Astrocyte of the cerebellum (primary cell): ENCODE measurements at regions not wholly inside any gene's neighbourhood (a gene's known extent, or its start where the extent isn't known, plus 50 kb on each side); places are given as distances from the start of the nearest gene placed in this dataset.

ENCODE experiments used
- DNase-seq: peaks from one replicate; pipeline ENCODE4 v3.0.0-alpha.2; 2011; ENCODE audit warnings: low read depth
- H3K4me3 ChIP-seq: 2 replicates; pipeline ENCODE4 v1.5.1; 2011; ENCODE audit warnings: mild to moderate bottlenecking, low read depth, low read length, moderate library complexity
- in situ Hi-C: cut with HindIII; loops from 2 replicates; pipeline ENCODE4 v1.10.0; 2017; ENCODE audit warnings: low sequenced_read_pairs
- TF ChIP-seq, protein P1 (sequence below): IDR thresholded peaks from 2 replicates; pipeline ENCODE4 v1.5.1; 2012; ENCODE audit warnings: low read length, low read depth, moderate library complexity, mild to moderate bottlenecking; ENCODE audit errors: missing control alignments

DNA sequence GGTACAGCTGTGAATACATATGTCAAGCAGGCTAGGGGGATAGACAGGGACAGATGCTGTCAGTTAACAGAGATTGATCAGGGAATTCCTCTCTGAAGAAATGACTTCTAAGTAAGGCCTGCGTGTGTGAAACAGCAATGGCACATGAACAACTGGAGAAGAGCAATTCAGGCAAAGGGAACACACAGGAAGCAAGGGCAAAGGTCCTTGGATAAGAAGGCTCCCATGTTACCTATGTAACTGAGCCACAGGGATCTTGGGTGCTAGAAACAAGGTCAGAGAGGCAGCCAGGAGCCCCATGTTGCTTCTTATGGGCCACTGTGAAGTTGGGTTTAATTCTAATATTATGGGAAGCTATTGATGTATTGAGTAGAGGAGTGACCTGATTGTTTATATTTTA, 373.7 kb upstream of the ACVR2A start:
- DNase-seq, result no peak
- TF ChIP-seq, protein P1, sequence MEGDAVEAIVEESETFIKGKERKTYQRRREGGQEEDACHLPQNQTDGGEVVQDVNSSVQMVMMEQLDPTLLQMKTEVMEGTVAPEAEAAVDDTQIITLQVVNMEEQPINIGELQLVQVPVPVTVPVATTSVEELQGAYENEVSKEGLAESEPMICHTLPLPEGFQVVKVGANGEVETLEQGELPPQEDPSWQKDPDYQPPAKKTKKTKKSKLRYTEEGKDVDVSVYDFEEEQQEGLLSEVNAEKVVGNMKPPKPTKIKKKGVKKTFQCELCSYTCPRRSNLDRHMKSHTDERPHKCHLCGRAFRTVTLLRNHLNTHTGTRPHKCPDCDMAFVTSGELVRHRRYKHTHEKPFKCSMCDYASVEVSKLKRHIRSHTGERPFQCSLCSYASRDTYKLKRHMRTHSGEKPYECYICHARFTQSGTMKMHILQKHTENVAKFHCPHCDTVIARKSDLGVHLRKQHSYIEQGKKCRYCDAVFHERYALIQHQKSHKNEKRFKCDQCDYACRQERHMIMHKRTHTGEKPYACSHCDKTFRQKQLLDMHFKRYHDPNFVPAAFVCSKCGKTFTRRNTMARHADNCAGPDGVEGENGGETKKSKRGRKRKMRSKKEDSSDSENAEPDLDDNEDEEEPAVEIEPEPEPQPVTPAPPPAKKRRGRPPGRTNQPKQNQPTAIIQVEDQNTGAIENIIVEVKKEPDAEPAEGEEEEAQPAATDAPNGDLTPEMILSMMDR, result no peak
- H3K4me3 ChIP-seq, result no peak overlapping the region
- in situ Hi-C loops, result no loop called here

DNA sequence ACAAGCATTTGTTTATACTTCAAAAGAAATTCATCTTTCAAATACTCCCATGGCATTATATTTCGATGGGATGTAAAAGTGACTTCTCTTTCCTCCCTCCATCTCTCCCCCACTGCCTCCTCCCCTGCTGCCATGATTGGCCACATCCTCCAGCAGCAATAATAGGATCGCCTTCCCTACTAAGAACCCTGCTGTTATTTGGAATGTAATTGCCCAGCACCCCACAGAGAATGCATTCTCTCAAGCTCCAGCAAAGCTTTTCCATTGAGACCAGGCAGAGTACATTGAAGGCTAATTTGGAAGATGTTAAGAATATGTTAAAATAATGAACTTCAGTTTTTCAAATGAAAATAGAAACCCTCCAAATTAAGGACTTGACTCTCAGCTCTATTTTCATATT, 375.4 kb upstream of the ACVR2A start:
- TF ChIP-seq, protein P1, result no peak
- in situ Hi-C loops, result no loop called here

DNA sequence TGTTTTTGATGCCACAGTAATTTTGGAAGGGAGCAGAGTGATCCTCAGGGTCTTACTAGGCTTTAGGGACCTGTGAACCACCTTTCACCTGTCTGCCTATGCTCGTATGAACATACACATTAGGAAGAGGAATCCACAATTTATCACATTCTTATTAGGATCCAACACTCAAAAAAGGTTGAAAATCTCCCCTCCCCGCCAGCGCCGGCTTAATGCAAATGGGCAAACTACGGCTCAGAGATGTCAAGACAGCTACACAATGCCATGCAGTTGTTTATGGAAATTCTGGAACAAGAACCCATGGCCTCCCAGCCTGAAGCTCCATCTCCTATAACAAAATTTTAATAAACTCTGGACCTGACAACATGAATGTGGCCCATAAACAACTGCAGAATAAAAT, 375.9 kb upstream of the ACVR2A start:
- DNase-seq, result no peak
- TF ChIP-seq, protein P1, result no peak
- in situ Hi-C loops, result no loop called here
- H3K4me3 ChIP-seq, result no peak overlapping the region

More for the DNA sequence above, 375.4 kb upstream of the ACVR2A start:
- no peak overlapping the region for H3K4me3 ChIP-seq
- peak; percentile 37 for DNase-seq

- DNase-seq, result no peak
- H3K4me3 ChIP-seq, result no peak overlapping the region
- TF ChIP-seq, protein P1, result no peak
- in situ Hi-C loops, result no loop called here
These were observed 376.5 kb upstream of the ACVR2A start for GRCh38 chr2:147468349-147468748.

DNA sequence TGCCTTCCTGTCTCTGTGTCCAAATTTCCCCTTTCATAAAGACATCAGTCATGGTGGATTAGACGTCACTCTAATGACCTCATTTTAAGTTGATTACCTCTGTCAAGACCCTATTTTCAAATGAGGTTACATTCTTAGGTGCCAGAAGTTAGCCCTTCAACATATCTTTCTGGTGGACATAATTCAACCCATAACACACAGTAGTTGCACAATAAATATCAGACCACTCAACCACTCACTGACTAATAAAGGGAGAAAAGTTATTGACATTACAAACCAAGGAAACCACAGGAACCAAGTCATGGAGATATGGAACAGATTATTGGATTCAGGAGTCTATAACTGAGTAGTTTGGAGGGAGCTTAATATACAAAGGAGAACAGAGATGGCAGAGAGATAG, 377.4 kb upstream of the ACVR2A start:
- H3K4me3 ChIP-seq, result no peak overlapping the region
- in situ Hi-C loops, result no loop called here
- no peak for DNase-seq

DNA sequence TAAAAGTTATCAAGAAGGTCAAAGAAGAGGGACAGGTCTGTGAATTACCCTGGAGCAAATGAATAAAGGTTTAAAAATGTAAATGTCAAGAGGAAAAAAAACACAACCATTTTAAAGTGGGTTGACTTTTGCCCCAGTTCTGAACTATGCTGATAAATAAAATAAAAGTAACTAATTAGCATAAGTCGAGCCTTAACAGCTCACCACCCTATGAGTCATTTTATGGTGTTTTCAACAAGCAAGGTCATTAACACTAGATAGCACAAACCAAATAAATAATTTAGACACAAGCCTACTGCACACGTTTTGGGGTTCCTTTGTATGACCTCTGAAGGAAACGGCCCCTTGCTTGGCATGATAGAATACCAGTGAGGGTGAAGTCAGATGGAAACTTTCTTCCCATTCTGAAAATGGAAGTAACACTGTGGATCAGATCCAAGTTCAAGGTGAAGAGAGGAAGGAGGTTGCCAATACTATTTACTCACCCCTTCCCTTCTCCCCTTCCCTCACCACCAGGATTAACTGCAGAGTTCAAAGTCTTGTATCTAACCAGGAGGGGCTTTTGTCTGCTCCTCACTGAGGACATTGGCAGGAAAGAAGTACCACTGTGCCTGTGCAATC, 380.0 kb upstream of the ACVR2A start:
- no peak for DNase-seq
- TF ChIP-seq, protein P1, result no peak
- H3K4me3 ChIP-seq, result no peak overlapping the region
- in situ Hi-C loops, result no loop called here

More for the DNA sequence above, 377.4 kb upstream of the ACVR2A start:
- TF ChIP-seq, protein P1, result no peak
